Middle frontal gyrus (tissue), 1 donor: ENCODE measurements at regions not wholly inside any gene's neighbourhood (a gene's known extent, or its start where the extent isn't known, plus 50 kb on each side); places are given as distances from the start of the nearest gene placed in this dataset.
A peak's percentile ranks its signal among the peaks of the same experiment; 100 is the strongest.

Source experiments
- DNase-seq: peaks from one replicate; pipeline ENCODE4 v3.0.0-alpha.2; 2015; ENCODE audit warnings: low spot score; ENCODE audit errors: extremely low spot score

DNA sequence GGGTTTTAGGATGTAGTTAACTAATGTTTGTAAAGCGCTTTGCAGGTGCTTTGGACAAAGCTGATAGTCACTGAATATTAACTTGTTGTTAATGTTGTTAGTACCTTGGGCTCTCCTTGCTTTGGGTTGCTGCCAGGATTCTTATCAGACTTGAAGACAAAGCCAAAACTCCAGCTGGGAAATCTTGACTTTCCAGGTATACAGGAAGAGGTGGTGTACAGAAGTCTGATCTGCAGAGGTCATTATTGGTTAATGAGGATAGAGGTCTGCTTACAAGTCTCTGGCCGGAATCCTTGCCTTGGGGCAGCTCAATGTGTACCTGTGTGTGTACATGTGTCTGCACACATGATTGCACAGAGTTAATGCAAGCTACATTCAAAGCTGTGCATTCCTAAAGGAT is 96.0 kb upstream of the POU3F1 start:
- no peak for DNase-seq

DNA sequence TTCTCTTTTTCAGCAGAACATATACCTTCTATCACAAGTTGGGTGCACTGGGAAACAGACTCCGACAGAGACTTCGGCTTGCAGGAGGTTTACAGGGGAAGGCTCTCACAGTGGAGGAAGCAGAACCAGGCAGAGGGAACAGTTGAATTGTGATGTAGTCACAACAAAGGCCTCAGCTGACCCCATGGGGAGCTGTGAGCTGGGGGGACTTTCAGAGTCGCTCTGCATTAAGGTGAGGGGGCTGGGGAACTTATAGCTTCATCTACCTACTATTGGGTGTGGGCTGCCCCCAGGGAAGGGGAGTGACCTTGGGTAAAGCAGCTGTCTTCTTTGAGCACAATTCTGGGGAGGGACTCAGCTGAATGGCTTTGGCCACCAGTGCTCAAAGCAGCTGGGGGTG is 94.9 kb upstream of the POU3F1 start:
- DNase-seq = no peak

GRCh38 chr1:38139738-38140487 is 93.3 kb upstream of the POU3F1 start:
- no peak for DNase-seq

DNA sequence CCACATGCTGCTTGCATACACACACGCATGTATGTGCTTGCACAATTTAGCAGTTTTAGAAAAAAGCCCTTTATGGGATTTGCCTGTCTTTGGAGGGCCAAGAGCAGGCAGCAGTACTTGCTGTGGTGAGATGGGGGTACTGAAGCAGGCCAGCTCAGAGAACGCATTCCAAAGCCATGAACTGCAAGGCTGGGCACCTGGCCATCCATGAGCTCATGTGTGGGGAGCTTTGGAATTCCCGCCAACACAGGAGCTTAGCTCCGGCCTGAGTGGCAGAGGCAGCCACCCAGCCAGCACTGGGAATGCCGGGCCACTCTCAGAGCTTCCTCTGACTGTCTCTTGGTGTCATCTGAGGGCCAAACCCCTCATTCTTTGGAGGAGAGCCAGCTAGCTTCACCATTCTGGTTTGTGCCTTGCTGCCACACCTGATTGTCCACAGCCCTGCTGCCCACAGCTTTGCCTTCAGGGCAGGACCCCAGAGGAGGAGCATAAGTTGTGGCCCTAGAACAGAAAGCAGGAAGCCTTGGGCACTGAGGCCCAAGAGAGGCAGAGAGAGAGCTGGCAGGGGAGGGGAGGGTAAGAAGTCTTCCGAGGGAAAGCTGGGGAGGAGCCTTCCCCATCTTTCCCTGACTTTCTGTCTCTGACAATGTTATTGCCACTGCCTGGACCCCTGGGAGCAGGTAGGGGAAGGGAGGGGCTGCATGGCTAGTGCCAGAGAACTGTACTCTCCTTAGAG is 92.1 kb upstream of the POU3F1 start:
- DNase-seq = peak; percentile 45

DNA sequence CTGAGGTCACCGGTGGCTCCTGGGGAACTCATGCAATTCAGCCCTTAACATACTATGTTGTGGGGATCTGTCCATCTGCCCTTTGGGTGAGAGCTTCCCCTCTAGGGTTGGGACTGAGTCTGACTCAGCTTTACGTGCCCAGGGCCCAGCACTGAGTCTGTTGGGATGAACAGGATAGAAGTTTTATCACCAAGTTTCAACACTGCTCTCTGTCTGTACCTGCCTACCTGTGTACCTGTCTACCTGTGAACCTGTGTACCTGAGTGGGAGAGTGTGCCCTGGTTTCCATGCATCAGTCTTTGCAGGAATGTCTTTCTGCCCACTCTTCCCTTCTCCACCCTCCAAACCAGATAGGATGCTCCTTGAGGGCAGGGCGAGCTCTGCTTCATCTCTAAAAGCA is 90.6 kb upstream of the POU3F1 start:
- DNase-seq = no peak

- no peak for DNase-seq
These were observed 89.2 kb upstream of the POU3F1 start for GRCh38 chr1:38135625-38136414.

GRCh38 chr1:38134294-38134755 is 87.7 kb upstream of the POU3F1 start:
- DNase-seq = peak; percentile 71

- no peak for DNase-seq
These were observed 87.2 kb upstream of the POU3F1 start for GRCh38 chr1:38133756-38134155.

- no peak for DNase-seq
These were observed 86.7 kb upstream of the POU3F1 start for GRCh38 chr1:38133304-38133703.

DNA sequence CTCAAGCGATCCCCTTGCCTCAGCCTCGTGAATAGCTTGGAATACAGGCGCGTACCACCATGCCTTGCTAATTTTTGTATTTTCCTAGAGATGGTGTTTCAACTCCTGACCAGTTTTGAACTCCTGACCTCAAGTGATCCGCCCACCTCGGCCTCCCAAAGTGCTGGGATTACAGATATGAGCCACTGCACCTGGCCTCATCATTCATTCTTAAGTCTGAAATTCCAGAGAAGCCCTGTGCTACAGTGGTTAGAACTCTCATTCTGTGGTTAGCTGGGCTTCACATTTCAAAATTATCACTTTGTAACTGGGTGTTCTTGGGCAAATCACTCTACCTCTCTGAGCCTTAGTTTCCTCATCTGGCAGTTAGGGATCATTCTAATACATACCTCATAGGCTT is 86.1 kb upstream of the POU3F1 start:
- no peak for DNase-seq

DNA sequence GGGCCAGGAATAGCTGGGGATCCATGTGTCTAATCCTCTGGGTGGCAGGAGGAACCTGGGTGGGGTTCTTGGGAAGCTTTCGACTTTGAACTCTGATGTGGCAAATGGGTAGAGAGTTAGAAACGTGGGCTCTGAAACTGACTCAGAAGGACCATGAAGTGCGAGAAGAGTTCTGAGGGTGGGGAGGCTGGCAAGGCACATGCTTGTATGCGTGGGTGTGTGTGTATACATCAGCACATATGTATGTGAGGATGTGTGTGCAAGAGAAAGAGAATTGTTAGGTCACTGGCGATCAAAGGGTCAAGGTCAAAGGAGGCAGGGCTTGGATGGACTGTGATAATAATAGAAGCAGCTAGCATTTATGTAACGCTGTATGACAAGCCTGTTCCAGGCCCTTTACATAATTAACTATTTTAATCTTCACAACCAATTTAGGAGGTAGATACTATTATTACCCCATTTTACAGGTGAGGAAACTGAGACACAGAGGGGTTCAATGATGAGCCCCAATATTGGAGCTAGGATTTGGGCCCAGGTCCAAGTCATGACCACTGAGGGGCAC is 84.5 kb upstream of the POU3F1 start:
- DNase-seq = no peak

GRCh38 chr1:38129971-38130370 is 83.4 kb upstream of the POU3F1 start:
- no peak for DNase-seq

GRCh38 chr1:38129473-38129872 is 82.9 kb upstream of the POU3F1 start:
- no peak for DNase-seq

DNA sequence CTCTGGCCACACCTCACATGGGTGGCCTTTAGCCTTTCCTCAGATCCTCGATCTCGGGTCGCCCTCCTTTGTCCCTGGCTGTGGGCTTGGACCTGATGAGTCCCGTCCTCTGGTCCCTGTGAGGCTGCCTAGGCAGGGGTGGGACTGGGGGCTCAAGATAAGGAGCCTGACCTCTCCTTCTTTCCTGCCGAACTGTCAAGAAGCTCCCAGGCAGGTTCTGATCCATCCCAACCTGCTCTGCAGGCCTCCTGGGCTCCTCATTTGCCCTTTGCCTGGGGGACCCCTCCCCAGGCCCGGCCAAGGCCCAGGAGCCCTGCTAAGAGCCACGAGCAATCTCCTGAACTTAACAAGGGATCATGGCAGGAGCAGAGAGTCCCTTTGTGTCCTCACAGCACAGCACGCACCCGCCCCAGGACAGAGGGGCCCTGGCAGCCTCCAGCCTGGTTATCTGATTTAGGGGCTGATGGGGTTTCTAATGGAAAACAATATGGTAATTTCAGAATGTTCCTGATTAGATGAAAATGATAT is 82.4 kb upstream of the POU3F1 start:
- no peak for DNase-seq

DNA sequence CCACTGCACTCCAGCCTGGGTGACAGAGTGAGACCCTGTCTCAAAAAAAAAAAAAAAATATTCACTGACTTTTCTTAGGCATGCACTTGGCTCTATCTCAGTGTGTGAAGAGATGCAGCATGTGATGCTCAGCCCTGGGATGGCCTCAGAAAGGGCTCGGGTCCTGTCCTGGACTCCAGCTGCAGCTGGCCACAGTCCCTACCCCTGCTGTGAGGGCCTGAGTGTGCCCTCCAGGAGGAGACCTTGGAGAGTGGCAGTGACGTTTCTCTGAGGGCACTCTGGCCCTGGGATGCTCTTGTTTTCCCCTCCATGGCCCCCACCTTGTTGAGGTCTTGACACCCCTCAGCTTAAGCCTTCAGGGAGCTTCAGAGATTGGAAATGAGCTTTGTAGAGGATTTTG is 81.9 kb upstream of the POU3F1 start:
- no peak for DNase-seq

DNA sequence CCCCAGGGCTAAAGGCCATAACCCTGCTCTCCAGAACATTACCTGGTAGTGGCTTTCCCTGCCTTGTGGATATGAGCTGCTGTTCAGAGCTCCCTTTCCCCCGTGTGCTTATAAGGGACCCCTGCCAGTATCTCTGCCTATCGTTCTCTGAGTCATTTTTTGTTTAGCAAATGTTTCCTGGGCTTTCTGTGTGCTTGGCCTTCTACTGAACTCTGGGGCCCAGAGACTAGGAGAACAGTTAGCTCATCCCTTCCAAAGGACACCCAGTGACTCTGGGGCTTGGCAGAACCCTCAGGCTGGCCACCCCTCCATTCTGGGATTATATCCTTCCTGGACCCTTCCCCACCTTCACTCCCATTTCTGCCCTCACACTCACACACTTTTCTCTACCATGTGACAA is 80.8 kb upstream of the POU3F1 start:
- DNase-seq = no peak

GRCh38 chr1:38126970-38127369 is 80.4 kb upstream of the POU3F1 start:
- no peak for DNase-seq

DNA sequence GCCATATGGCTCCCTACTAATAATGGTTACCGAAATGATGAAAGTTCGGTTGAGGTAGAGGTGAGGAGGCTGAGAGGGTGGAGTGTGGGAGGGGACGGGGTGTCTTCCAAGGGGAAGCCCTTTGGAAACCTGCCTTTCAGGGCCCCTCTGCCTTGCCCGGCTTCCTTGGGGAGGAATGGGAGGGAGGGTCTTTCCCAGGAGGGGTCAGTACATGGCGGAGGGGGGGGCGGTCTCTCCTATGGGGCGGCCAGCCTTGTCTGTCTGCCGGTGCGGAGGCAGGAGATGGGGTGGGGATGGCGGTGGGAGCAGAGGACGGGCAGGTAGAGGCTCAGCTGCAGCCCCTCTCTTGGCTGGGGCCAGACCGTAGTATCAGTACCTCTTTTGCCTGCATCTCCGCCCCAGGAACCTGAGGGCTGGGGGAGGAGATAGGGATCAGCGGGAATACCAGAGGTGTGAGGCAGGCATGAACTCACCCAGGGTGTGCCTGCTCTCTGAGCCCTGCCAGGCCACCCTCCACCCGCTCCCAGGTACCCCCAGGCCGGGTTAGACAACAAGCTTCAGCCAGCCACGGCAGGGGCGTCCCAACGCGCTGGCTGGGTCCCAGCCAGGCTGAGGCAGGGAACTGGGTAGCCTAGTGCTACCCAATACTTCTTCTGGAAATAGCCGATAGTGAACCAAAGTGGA is 79.4 kb upstream of the POU3F1 start:
- DNase-seq = no peak

GRCh38 chr1:38125016-38125415 is 78.4 kb upstream of the POU3F1 start:
- no peak for DNase-seq

DNA sequence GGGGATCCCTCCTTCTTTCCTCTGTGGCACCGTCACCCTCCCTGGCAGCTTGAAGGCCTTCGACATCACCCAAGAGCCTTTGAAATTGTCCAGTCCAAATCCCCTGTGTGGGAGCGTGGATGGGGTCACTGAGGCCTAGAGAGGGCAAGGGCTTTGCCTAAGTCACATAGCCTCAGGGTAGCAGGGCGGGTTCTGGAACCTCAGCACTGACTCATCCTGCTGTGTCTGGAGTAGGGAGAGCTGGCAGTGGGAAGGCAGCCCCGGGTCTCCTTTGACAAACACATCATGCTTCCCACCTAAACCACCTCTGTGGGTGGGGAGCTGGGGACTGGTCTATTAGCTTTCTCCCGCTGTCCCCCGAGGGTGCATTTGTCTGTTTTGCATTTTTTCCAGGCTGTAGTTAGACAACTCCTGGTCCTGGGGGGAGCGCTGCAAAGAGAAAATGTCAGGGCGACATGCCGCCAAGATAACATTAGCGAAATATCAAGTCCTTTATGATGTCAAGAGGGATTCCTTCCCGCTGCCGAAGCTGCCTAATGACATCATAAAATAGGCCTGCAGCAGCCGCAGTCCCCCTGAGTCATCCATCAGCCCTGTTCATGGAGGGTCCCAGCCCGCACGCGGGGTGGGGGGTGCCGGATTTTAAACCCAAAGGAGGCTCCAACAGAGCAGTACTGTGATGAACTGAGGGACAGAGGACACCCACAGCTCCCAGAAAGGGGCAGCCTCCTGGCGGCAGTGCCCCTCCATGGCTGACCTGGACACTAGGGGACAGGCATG is 77.0 kb upstream of the POU3F1 start:
- DNase-seq = no peak
